HG03469 (cell line): ENCODE measurements at regions not wholly inside any gene's neighbourhood (a gene's known extent, or its start where the extent isn't known, plus 50 kb on each side); places are given as distances from the start of the nearest gene placed in this dataset.
A peak's percentile ranks its signal among the peaks of the same experiment; 100 is the strongest.
"Not testable (repeated sequence)": the region's sequence is repeated elsewhere in the genome, so short reads cannot be mapped to it uniquely, and the experiment has no call there.

Experiments used
- ATAC-seq: cut with Tn5 transposase; IDR thresholded peaks from one replicate; pipeline ENCODE4 v1.9.1; 2021; ENCODE audit warnings: mild to moderate bottlenecking, moderate library complexity, moderate number of reproducible peaks; ENCODE audit not compliant: unreplicated experiment

GRCh38 chrY:19541475-19542306, 202.8 kb downstream of the KDM5D start:
- peak; percentile 83 for ATAC-seq

DNA sequence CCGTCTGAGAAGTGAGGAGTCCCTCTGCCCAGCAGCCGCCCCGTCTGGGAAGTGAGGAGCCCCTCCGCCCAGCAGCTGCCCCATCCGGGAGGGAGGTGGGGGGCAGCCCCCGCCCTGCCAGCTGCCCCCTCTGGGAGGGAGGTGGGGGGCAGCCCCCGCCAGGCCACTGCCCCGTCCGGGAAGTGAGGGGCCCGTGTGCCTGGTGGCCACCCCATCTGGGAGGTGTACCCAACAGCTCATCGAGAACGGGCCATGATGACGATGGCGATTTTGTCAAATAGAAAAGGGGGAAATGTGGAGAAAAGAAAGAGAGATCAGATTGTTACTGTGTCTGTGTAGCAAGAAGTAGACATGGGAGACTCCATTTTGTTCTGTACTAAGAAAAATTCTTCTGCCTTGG, 208.8 kb downstream of the KDM5D start:
- ATAC-seq, result not testable (repeated sequence)

GRCh38 chrY:19521976-19522375, 222.6 kb downstream of the KDM5D start:
- no peak for ATAC-seq

- ATAC-seq, result no peak
These were observed 241.5 kb downstream of the KDM5D start for GRCh38 chrY:19503092-19503449.

DNA sequence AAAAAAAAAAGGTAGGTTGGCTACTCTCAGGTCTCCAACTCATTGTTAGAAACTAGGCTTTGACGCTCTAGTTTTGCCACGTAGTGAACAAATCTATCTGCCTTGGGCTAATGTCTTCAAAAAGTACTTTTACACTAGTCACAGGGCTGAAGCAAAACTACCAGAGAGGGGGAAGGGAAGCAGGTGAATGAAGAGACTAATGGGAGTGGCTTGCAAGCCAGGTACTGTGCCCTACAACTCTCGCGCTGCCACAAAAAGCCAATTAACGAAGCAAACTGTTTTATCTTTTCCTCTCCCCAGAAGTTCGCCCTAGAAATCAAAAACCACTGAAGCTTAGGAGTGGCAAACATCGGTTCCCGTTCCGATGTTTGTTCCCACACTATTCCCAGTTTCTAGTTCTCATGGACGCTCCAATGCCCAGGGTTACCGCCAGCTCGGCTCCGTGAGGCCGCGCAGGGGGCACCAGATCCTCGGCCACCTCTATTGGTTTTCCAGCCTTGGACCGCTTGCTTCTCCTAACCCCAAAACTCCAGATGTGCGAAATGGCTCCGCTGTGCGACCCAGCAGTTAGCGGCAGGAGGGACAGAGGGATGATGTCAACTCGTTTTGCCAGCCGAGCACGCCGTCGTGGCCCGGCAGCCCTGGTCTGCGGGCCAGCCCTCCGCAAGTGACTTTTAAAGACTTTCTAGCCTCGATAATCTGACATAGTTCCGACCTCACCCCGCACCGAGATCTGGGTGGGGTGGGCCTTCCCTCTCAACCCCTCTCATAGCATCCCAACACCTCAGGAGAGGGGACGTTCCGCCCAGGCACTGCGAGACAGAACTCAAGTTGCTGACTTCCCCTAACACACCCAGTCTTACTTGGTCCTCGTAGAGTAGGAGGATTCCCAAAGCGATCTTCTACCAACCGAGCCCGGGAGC, 242.1 kb downstream of the KDM5D start:
- no peak for ATAC-seq

GRCh38 chrY:19498556-19498955, 246.0 kb downstream of the KDM5D start:
- no peak for ATAC-seq

DNA sequence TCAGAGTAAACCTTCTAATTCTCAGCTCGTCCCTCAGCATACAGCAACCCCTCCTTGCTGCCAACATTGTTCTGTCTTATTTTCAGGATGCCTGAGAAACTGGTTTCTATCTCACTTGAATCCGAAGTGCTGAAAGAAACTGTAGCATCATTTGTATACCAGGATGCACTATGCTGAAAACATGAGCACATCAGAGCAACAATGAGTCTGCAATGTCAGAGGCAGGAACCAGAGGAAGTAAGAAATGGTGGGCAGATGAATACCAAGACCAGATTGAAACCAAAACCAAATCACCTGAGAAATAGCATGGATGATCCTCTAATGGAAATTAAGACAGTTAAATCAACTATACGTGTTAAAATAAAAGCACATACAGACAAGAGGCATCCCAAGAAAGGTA, 257.0 kb downstream of the KDM5D start:
- ATAC-seq, result no peak

DNA sequence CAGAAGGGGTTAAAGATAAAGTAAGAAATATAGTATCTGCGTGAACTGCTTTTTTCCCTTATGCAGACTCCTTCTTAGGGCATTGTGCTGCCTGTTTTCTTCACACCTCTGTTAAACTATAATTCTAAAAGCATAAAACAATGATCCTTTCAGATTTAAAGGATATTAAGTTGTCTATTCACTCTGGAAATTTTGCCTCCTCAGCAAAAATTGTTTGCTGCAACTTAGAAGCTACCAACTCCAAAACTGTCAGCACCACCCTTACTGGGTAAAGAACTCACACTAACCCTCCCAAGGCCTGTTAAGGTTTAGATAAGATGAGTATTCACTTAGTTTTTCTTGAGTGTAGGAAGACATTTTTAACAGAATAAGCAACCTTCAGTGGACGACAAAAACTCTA, 259.5 kb downstream of the KDM5D start:
- no peak for ATAC-seq

GRCh38 chrY:19479141-19479540, 265.4 kb downstream of the KDM5D start:
- ATAC-seq, result no peak

- no peak for ATAC-seq
These were observed 266.6 kb downstream of the KDM5D start for GRCh38 chrY:19477959-19478358.

DNA sequence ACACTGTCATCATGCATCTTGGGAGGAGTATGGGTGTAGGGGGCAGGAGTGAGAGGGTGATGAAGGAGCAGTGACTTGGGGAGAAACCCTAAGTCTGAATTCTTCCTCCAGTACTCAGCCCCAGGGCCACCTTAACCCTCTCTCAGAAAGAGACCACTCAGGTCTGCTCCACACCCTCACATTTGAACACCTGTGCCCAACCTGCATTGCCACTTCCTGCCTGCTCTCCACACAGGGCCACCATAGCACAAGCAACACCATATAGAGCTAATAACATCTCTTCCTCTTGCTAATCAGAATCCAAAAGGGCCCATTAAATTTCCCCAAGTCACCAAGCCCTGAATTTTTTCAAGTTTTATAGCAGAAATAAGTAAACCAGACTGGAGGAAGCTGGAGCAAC, 278.7 kb downstream of the KDM5D start:
- ATAC-seq, result no peak

DNA sequence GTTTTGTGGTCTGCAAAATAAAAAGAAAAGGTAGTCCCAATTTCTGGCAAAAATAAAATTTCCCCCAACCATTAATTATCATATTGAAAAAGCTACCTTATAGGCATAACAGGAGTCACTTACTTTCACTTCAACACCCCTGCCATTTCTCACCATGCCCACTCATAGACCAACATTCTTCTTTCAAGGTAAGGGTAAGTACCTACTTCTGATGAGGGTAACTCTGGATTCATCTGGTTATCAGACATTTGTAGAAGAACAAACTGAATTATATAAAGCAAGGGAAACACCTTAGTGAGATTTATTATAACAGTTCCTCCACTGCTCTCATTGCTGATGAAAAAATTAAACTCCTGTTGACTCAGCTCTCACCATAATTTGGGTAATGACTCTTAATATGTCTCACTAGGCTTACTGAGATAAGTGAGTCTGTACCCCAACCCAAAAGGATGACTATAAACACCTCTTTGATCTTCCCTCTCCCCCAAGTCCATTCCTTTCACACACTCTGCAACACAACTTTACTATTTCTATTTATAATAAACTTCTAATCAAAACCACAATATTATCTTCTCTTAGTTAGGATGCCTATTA, 287.6 kb downstream of the KDM5D start:
- ATAC-seq, result no peak

GRCh38 chrY:19433059-19433458, 311.5 kb downstream of the KDM5D start:
- ATAC-seq, result no peak

- no peak for ATAC-seq
These were observed 316.6 kb downstream of the KDM5D start for GRCh38 chrY:19427736-19428518.

- not testable (repeated sequence) for ATAC-seq
These were observed 317.3 kb downstream of the KDM5D start for GRCh38 chrY:19427191-19427590.

DNA sequence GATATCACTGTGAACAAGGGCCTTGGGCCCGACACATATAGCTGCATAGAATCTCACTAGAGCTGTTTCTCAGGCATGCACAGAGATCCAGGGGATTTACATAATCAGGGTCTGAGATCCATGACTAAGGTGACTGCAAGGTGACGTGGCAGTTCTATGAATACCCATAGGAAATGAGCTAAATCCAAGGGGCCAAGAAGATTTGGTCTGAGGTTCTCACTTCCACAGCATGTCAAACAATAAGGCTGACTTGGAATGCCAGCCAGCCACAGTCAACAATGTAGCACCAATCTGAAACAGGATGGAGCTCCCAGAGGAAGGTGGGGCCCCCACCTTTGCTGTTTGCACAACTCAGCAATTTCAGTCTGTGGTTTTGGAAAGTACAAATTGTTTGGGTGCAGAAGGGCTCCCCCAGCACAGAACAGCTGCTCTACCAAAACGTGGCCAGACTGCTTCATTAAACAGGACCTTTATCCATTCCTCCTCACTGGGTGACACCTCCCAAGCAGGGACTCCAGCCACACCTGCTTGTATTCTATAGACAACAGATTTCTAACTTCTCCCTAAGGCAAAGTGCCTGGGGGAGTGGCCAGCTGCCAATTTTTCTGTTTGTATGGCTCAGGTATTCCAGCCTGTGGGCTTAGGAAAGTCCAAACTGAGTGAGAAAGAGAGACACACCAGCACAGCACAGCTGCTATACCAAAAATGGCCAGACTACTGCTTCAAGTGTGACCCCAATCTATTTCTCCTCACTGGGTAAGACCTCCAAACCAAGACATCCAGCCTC, 333.4 kb downstream of the KDM5D start:
- ATAC-seq, result no peak

DNA sequence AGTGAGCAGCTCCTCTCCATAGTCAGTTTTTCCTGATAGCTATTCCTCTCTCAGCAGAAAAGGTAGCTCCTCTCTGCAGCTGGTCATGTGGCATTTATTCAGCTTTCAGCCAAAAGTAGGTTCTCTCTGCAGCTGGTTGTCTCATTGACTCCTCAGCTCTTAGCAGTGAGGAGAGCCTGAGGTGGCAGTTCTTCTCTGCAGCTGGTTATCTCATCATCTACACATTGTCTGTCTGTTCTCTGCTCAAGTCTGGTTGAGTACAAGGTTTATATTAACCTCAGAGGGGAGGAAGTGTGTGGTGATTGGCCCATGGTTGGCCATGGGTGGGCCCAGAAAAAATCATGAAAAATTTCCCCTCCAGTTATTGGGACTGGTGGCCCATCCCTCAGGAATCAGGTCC, 338.3 kb downstream of the KDM5D start:
- ATAC-seq, result no peak

DNA sequence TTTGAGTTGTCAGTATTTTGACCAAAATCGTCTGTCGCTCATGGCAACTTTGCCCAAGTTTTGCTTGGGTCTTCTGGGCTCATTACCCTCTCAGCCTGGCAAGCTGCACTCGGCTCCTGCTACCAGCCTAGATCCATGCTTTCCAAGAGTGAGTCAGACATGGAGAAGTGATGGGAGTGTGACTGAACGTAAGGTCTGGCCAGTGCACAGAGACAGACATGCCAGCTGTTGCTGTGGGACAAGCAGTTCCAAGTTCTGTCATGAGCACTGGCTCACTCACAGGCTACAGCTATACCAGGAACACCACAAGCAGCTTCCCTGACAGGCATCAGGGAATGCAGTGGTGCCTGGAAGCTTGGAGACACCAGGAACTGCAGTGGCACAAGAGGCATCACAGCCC, 338.9 kb downstream of the KDM5D start:
- no peak for ATAC-seq

DNA sequence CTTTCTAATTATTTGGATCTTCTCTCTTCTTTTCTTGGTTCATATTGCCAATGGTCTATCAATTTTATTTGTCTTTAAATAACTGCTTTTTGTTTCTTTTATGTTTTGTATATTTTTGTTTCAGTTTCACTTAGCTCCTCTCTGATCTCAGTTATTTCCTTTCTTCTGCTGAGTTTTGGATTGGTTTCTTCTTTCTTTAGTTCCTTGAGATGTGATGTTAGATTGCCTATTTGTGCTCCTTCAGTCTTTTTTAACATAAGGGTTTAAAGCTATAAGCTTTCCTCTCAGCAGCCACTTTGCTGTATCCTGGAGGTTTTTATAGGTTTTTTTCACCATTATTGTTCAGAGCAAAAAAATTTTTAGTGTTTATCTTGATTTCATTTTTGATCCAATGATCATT, 351.6 kb downstream of the KDM5D start:
- ATAC-seq, result no peak

GRCh38 chrY:19391922-19392321, 352.6 kb downstream of the KDM5D start:
- no peak for ATAC-seq
